HCT116 (cell line): ENCODE measurements at regions not wholly inside any gene's neighbourhood (a gene's known extent, or its start where the extent isn't known, plus 50 kb on each side); places are given as distances from the start of the nearest gene placed in this dataset.

Experiments
- ATAC-seq: fragments of 200-7000 bp; cut with Tn5 transposase; 2 replicates; pipeline ENCODE4 v1.9.1; 2020; ENCODE audit warnings: mild to moderate bottlenecking, moderate library complexity
- BruUV-seq: library from RNA; stranded (reverse); fragments of 400-500 nt; replicated peaks from 2 replicates; lab custom pipeline; 2021; lab: Mats Ljungman, UMichigan
- CTCF ChIA-PET: fragments of 300-600 bp; sonication (Branson Sonifier 250); formaldehyde crosslinking; loops from one replicate; lab custom pipeline; 2021; ENCODE audit warnings: antibody characterized with exemption; lab: Charles Lee
- POLR2A ChIA-PET: fragments of 300-600, 350-600 bp; sonication (Branson Sonifier 250); formaldehyde crosslinking; loops from one replicate; lab custom pipeline; 2021; ENCODE audit warnings: antibody characterized with exemption; lab: Charles Lee
- RAD21 ChIA-PET, 2 experiments: fragments of 300-600 bp; sonication (Branson Sonifier 250); formaldehyde crosslinking; loops; one replicate each; lab custom pipeline; 2023; ENCODE audit warnings: low total read pairs in 2 of 2; ENCODE audit not compliant: uncharacterized antibody in 2 of 2, unreplicated experiment in 2 of 2, low non-redundant PET in 1 of 2; lab: Charles Lee
- DNase-seq: peaks from one replicate; pipeline ENCODE4 v3.0.0-alpha.2; 2010; ENCODE audit warnings: low read depth, low spot score
- H2AFZ ChIP-seq: fragments of 200-600 bp; shearing (Covaris generic), sonication (generic); 2 replicates; pipeline ENCODE4 v1.6.1; 2017; ENCODE audit warnings: low read depth, mixed run types, mixed read lengths, antibody characterized with exemption, low read length; ENCODE audit not compliant: poor library complexity, severe bottlenecking
- H3K27ac ChIP-seq: 2 replicates; pipeline ENCODE4 v1.5.1; 2012; ENCODE audit warnings: low read depth, low read length
- H3K27me3 ChIP-seq: fragments of 200-600 bp; sonication (generic); 2 replicates; pipeline ENCODE4 v1.6.1; 2016; ENCODE audit warnings: mixed run types, low read length, mixed read lengths; ENCODE audit not compliant: insufficient read depth
- H3K36me3 ChIP-seq, 2 experiments: fragments of 200-500 bp in 1 of 2; fragments of 200-600 bp in 1 of 2; sonication (Bioruptor generic) in 1 of 2; sonication (generic) in 1 of 2; 2 replicates each; pipeline versions ENCODE4 v1.5.1 to v1.6.1; 2014 to 2016; ENCODE audit warnings: low read length in 2 of 2, inconsistent platforms in 1 of 2, mixed read lengths in 1 of 2, mixed run types in 1 of 2; ENCODE audit not compliant: insufficient read depth in 2 of 2, control insufficient read depth in 1 of 2
- H3K4me1 ChIP-seq, 2 experiments: fragments of 200-600 bp in 1 of 2; sonication (generic) in 1 of 2; 2 replicates each; pipeline versions ENCODE4 v1.5.1 to v1.6.1; 2012 to 2017; ENCODE audit warnings: low read length in 2 of 2, inconsistent platforms in 1 of 2, mild to moderate bottlenecking in 1 of 2, mixed read lengths in 1 of 2, mixed run types in 1 of 2, moderate library complexity in 1 of 2; ENCODE audit not compliant: insufficient read depth in 2 of 2, control insufficient read depth in 1 of 2
- H3K4me2 ChIP-seq: fragments of 200-600 bp; sonication (generic); 2 replicates; pipeline ENCODE4 v1.6.1; 2017; ENCODE audit warnings: mixed run types, low read length, mixed read lengths
- H3K4me3 ChIP-seq, 2 experiments: fragments of 200-600 bp in 1 of 2; sonication (generic) in 1 of 2; replicated peaks in 1 of 2; 2 replicates each; pipeline ENCODE4 v1.5.1; 2011 to 2016; ENCODE audit warnings: low read length in 2 of 2, control low read depth in 1 of 2, low read depth in 1 of 2, mild to moderate bottlenecking in 1 of 2, mixed read lengths in 1 of 2, mixed run types in 1 of 2
- H3K79me2 ChIP-seq: fragments of 200-600 bp; sonication (generic); 2 replicates; pipeline ENCODE4 v1.6.1; 2017; ENCODE audit warnings: mild to moderate bottlenecking, mixed run types, low read length, moderate library complexity, mixed read lengths; ENCODE audit not compliant: insufficient read depth
- H3K9ac ChIP-seq: fragments of 200-600 bp; sonication (generic); 2 replicates; pipeline ENCODE4 v1.6.1; 2016; ENCODE audit warnings: low read length, mixed read lengths
- H3K9me2 ChIP-seq: fragments of 200-600 bp; sonication (generic), shearing (Covaris generic); 2 replicates; pipeline ENCODE4 v1.6.1; 2017; ENCODE audit warnings: mixed run types, mild to moderate bottlenecking, moderate library complexity; ENCODE audit not compliant: insufficient read depth
- H3K9me3 ChIP-seq, 2 experiments: fragments of 200-500 bp in 1 of 2; fragments of 200-600 bp in 1 of 2; sonication (Bioruptor generic) in 1 of 2; sonication (generic) in 1 of 2; 2 replicates each; pipeline ENCODE4 v1.6.1; 2014 to 2017; ENCODE audit warnings: low read length in 2 of 2, mixed read lengths in 2 of 2, inconsistent platforms in 1 of 2, low read depth in 1 of 2, mild to moderate bottlenecking in 1 of 2, mixed run types in 1 of 2, moderate library complexity in 1 of 2; ENCODE audit not compliant: control insufficient read depth in 1 of 2, insufficient read depth in 1 of 2
- H4K20me1 ChIP-seq: fragments of 200-600 bp; sonication (generic), shearing (Covaris generic); 2 replicates; pipeline ENCODE4 v1.6.1; 2017; ENCODE audit warnings: mixed run types, mild to moderate bottlenecking, moderate library complexity; ENCODE audit not compliant: insufficient read depth
- ATF3 ChIP-seq: IDR thresholded peaks from 2 replicates; pipeline ENCODE4 v1.6.1; 2012
- CBX3 ChIP-seq: IDR thresholded peaks from 2 replicates; pipeline ENCODE4 v1.6.1; 2012; ENCODE audit warnings: low read depth
- CTCF ChIP-seq, 3 experiments: fragments of 200-600 bp in 1 of 3; sonication (generic) in 1 of 3; IDR thresholded peaks in 2 of 3; conservative IDR thresholded peaks in 1 of 3; 2 replicates each; pipeline ENCODE4 v1.5.1; 2012 to 2017; ENCODE audit warnings: low read depth in 2 of 3, low read length in 2 of 3, antibody characterized with exemption in 1 of 3, borderline replicate concordance in 1 of 3, control low read depth in 1 of 3, mild to moderate bottlenecking in 1 of 3, mixed read lengths in 1 of 3, mixed run types in 1 of 3, moderate library complexity in 1 of 3; ENCODE audit not compliant: insufficient read depth in 1 of 3
- EGR1 ChIP-seq: IDR thresholded peaks from 2 replicates; pipeline ENCODE4 v1.6.1; 2012; ENCODE audit warnings: low read depth
- ELF1 ChIP-seq: IDR thresholded peaks from 2 replicates; pipeline ENCODE4 v1.6.1; 2012; ENCODE audit warnings: low read depth, borderline replicate concordance
- EZH2phosphoT487 ChIP-seq: fragments of 200-600 bp; IDR thresholded peaks from 2 replicates; pipeline ENCODE4 v1.6.1; 2018; ENCODE audit warnings: antibody characterized with exemption, borderline replicate concordance
- FOSL1 ChIP-seq: IDR thresholded peaks from 2 replicates; pipeline ENCODE4 v1.6.1; 2012; ENCODE audit warnings: low read depth
- POLR2A ChIP-seq: IDR thresholded peaks from 2 replicates; pipeline ENCODE4 v1.7.0; 2011; ENCODE audit warnings: borderline replicate concordance; ENCODE audit not compliant: insufficient read depth, insufficient read length; ENCODE audit errors: extremely low read depth
- POLR2AphosphoS5 ChIP-seq: IDR thresholded peaks from 2 replicates; pipeline ENCODE4 v1.6.1; 2011; ENCODE audit warnings: mild to moderate bottlenecking, low read depth, low read length, moderate library complexity
- REST ChIP-seq: IDR thresholded peaks from 2 replicates; pipeline ENCODE4 v1.6.1; 2012; ENCODE audit warnings: low read depth
- SIN3A ChIP-seq: IDR thresholded peaks from 2 replicates; pipeline ENCODE4 v1.6.1; 2012; ENCODE audit warnings: low read depth
- SRF ChIP-seq: IDR thresholded peaks from 2 replicates; pipeline ENCODE4 v1.6.1; 2012; ENCODE audit warnings: low read depth
- TCF7L2 ChIP-seq: IDR thresholded peaks from 2 replicates; pipeline ENCODE4 v1.7.0; 2011; ENCODE audit warnings: borderline replicate concordance, inconsistent platforms; ENCODE audit not compliant: insufficient read depth, insufficient read length; ENCODE audit errors: extremely low read depth
- YY1 ChIP-seq: IDR thresholded peaks from 2 replicates; pipeline ENCODE4 v1.6.1; 2011; ENCODE audit warnings: low read length, low read depth, moderate library complexity, mild to moderate bottlenecking; ENCODE audit not compliant: insufficient replicate concordance; ENCODE audit errors: extremely low read depth
- ZFX ChIP-seq: fragments of 450-650 bp; IDR thresholded peaks from 2 replicates; pipeline ENCODE4 v1.6.1; 2017
- intact Hi-C: fragments of 100-400 bp; cut with micrococcal nuclease; formaldehyde crosslinking; loops from 2 replicates; pipeline ENCODE4 v1.10.0; 2022

GRCh38 chr3:167001374-167001773 lies 378.7 kb downstream of the ZBBX start:
- no peaks in the 10 kb centered on the region for H4K20me1 ChIP-seq
- H3K4me1 ChIP-seq: no peaks in the 10 kb centered on the region
- ATAC-seq: peak; percentile 72
- H3K36me3 ChIP-seq: no peaks in the 10 kb centered on the region
- H3K27me3 ChIP-seq: no peaks in the 10 kb centered on the region
- H2AFZ ChIP-seq: no peak overlapping the region
- no peaks in the 10 kb centered on the region for H3K79me2 ChIP-seq
- H3K4me2 ChIP-seq: no peak overlapping the region
- H3K27ac ChIP-seq: no peak overlapping the region
- no peaks in the 10 kb centered on the region for H3K9me3 ChIP-seq
- no peaks in the 10 kb centered on the region for H3K9me2 ChIP-seq
- TF ChIP-seq CTCF (IDR thresholded peaks at IDR 0.05 in 2 of 3, conservative IDR thresholded peaks at IDR 0.05 in 1 of 3; ENCODE audit: borderline replicate concordance in 1 of 3, insufficient read depth in 1 of 3, low read depth in 2 of 3, low read length in 2 of 3) (no peak; a peak in 1 of 6 replicates), TCF7L2 (no peak), POLR2A (no peak), EZH2phosphoT487 (no peak)
- intact Hi-C loops: no loop called here
- POLR2A ChIA-PET: no interaction called here
- no peak overlapping the region for H3K9ac ChIP-seq
- RAD21 ChIA-PET: no interaction called here
- no peak overlapping the region for H3K4me3 ChIP-seq
- no TSS peak for BruUV-seq
- DNase-seq: no peak
- CTCF ChIA-PET: no interaction called here

GRCh38 chr3:166993015-166993630 lies 387.0 kb downstream of the ZBBX start:
- H2AFZ ChIP-seq: no peak overlapping the region
- no peak overlapping the region for H3K4me3 ChIP-seq
- no peak overlapping the region for H3K27ac ChIP-seq
- no peaks in the 10 kb centered on the region for H3K36me3 ChIP-seq
- no peaks in the 10 kb centered on the region for H3K9me3 ChIP-seq
- no peaks in the 10 kb centered on the region for H3K79me2 ChIP-seq
- H3K9me2 ChIP-seq: no peaks in the 10 kb centered on the region
- no peak overlapping the region for H3K4me2 ChIP-seq
- intact Hi-C loops: no loop called here
- ChIA-PET POLR2A (no interaction called here), RAD21 (no interaction called here), CTCF (no interaction called here)
- ATAC-seq: no peak
- no peaks in the 10 kb centered on the region for H4K20me1 ChIP-seq
- no peaks in the 10 kb centered on the region for H3K4me1 ChIP-seq
- no peaks in the 10 kb centered on the region for H3K27me3 ChIP-seq
- H3K9ac ChIP-seq: no peak overlapping the region
- TF ChIP-seq ATF3 (no peak), SRF (no peak), EGR1 (no peak), FOSL1 (no peak), SIN3A (no peak), ZFX (no peak), POLR2AphosphoS5 (no peak), REST (no peak), YY1 (no peak), CBX3 (no peak), ELF1 (no peak)
- no TSS peak for BruUV-seq
- no peak for DNase-seq
